ENCODE measurements at regions not wholly inside any gene's neighbourhood (a gene's known extent, or its start where the extent isn't known, plus 50 kb on each side); places are given as distances from the start of the nearest gene placed in this dataset.

DNA sequence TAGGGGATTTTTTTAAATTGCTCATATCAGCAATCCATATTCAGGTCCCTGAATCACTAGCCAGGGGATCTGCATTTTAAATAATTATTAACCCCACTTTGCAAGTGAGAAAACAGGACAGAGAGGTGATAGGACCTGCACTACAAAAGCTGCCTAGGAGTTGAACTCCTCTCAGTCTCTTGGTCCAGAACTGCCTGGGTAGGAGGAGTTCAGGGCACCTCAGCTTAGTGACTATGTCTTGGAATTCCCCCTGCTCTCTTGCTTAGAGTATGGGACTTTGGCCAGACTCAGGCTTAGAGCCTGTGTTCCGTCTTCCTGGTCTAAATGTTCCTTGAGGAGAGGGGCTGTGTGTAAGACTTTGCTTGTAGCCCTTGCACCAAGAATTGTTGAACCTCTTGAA, 68.2 kb upstream of the WSCD2 start:
- intact Hi-C loops (cut with DNase I), result no loop called here

GRCh38 chr12:108063192-108063591, 65.9 kb upstream of the WSCD2 start:
- DNase-seq, result no peak
- intact Hi-C loops (cut with DNase I), result no loop called here

More for the DNA sequence above, 68.2 kb upstream of the WSCD2 start:
- DNase-seq, result no peak

- DNase-seq, result no peak
- intact Hi-C loops (cut with DNase I), result no loop called here
These were observed 64.0 kb upstream of the WSCD2 start for GRCh38 chr12:108065069-108065468.

GRCh38 chr12:108066583-108067577, 62.2 kb upstream of the WSCD2 start:
- intact Hi-C loops (cut with DNase I), result no loop called here
- no peak for DNase-seq

DNA sequence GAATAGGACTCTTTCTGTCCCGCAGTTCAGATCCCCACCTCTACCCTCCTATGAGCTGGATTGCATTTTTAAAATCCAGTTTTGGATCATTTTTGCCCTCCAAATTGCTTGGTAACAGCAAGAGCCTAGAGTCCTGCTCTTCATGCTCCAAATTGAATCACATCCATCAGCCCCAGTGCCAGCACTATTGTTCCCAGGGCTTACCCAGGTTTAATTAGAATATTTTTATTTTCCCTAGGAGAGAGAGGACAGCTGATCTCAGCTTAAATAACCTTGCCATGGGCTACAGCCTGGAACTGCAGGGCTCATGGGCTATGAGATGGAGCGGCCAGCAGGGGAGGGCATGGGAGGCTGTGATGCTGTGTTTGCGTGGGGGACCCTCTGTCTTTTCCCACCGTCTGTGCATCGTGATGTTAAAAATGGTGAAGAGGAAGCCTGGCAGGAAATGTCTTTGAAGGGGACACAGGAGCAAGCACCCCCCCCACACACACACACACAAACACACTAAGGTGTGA, 59.4 kb upstream of the WSCD2 start:
- DNase-seq, result no peak
- intact Hi-C loops (cut with DNase I), result no loop called here

DNA sequence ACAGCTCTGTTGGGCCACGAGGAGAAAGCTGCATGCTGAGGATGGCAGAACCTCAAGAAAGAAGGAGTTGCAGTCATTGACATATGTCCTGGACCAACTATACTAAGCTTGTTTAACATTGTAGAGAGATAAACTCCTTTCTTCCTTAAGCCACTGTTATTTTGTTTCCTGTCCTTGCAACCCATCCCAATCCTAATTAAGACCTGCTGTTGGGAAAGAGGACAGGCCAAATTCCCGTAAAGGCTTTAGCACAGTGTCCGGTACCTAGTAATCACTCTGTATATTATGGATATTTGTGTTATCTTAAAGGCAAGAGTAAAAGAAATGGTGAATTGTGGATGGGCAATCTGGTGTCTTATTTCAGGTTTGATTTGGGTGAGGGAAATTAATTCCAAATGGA, 53.5 kb upstream of the WSCD2 start:
- intact Hi-C loops (cut with DNase I), result no loop called here
- no peak for DNase-seq

GRCh38 chr12:108076556-108076955, 52.5 kb upstream of the WSCD2 start:
- no peak for DNase-seq

DNA sequence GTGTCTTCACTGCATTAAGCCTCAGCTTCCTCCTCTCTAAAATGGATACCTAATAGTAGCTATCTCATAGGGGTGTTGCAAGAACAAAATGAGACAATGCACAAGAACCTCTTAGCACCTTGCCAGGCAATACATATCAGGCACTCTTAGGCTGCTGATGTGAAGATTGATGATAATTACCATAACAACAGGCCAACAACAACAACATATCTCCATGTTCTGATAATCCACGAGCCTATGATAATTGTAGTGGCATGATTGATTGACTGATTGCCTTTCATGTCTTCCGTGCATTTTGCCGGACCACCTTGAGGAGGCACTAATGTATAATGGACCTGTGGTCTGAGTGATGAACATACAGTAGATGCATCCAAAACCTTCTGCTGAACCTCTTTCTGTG, 50.7 kb upstream of the WSCD2 start:
- no peak for DNase-seq
- intact Hi-C loops (cut with DNase I), result no loop called here

More at GRCh38 chr12:108076556-108076955, 52.5 kb upstream of the WSCD2 start:
- intact Hi-C loops (cut with DNase I), result no loop called here

Data from posterior cingulate gyrus (tissue), 11 donors.